Adrenal gland (tissue), 9 donors: ENCODE measurements at regions not wholly inside any gene's neighbourhood (a gene's known extent, or its start where the extent isn't known, plus 50 kb on each side); places are given as distances from the start of the nearest gene placed in this dataset.

Source experiments
- DNase-seq, 7 donors: peaks; one replicate each; pipeline ENCODE4 v3.0.0-alpha.2; 2019 to 2020
- H3K27ac ChIP-seq, 5 donors: fragments of 200-600 bp; sonication (generic) in 4 of 5; 1 replicate in 3 of 5; 2 replicates in 2 of 5; pipeline versions ENCODE4 v1.5.1 to v1.8.0; 2016 to 2020; ENCODE audit warnings: mild to moderate bottlenecking in 1 of 5
- H3K27me3 ChIP-seq: fragments of 200-600 bp; 2 replicates; pipeline ENCODE4 v1.8.0; 2021
- H3K36me3 ChIP-seq, 2 donors: fragments of 200-600 bp; replicated peaks in 1 of 2; 1 replicate in 1 of 2; 2 replicates in 1 of 2; pipeline versions ENCODE4 v1.5.1 to v1.8.0; 2018 to 2022
- H3K4me1 ChIP-seq, 2 donors: fragments of 200-600 bp; replicated peaks in 1 of 2; 1 replicate in 1 of 2; 2 replicates in 1 of 2; pipeline versions ENCODE4 v1.5.1 to v1.8.0; 2018 to 2021
- H3K4me3 ChIP-seq, 4 donors: fragments of 200-600 bp; sonication (generic) in 3 of 4; one replicate each; pipeline ENCODE4 v1.5.1; 2016 to 2018
- H3K9me3 ChIP-seq, 3 donors: fragments of 200-600 bp; sonication (generic) in 1 of 3; replicated peaks in 1 of 3; 1 replicate in 2 of 3; 2 replicates in 1 of 3; pipeline versions ENCODE4 v1.5.1 to v1.8.0; 2016 to 2021
- CTCF ChIP-seq, 6 experiments: fragments of 450-650 bp in 4 of 6; fragments of 200-600 bp in 2 of 6; sonication (generic) in 1 of 6; IDR thresholded peaks; 1 replicate in 5 of 6; 2 replicates in 1 of 6; pipeline versions ENCODE4 v1.5.1 to v1.8.0; 2016 to 2021; ENCODE audit warnings: antibody characterized with exemption in 6 of 6, mild to moderate bottlenecking in 2 of 6, moderate library complexity in 1 of 6
- POLR2A ChIP-seq, 2 donors: fragments of 450-650 bp; IDR thresholded peaks; one replicate each; pipeline ENCODE4 v1.6.1; 2017; ENCODE audit warnings: antibody characterized with exemption in 2 of 2, mild to moderate bottlenecking in 2 of 2, moderate library complexity in 1 of 2
- WGBS, 4 donors: extraction: QIAGEN DNeasy Blood & Tissue Kit in 2 of 4; methylation state at CpG; one replicate each; pipeline versions ENCODE4 v1.1.5 to v1.1.7; 2013 to 2017; 5-methylcytosine and 5-hydroxymethylcytosine counted together
- intact Hi-C, 2 donors: fragments of 100-400 bp; cut with DNase I; formaldehyde crosslinking; loops; one replicate each; pipeline versions ENCODE4 v1.14.1 to v1.15.0; 2022 to 2023
- donor health status: healthy with polysubstance abuse.
- donor health status: Bipolar disorder and iron deficiency.
- donor health status: DM: yes; HTN: yes; CAD: no.
- donor health status: DM: no; HTN: no; CAD: no.
- donor health status: DM: no; HTN: no; CAD: no.

- Histone ChIP-seq H3K4me1 (no peaks in the 10 kb centered on the region), H3K9me3 (no peaks in the 10 kb centered on the region), H3K4me3 (no peak overlapping the region), H3K27ac (no peak overlapping the region), H3K27me3 (no peaks in the 10 kb centered on the region), H3K36me3 (no peaks in the 10 kb centered on the region)
- 77 to 92% (median 90%) methylated on average over 1 of the region's 1 CpG for WGBS, 4 donors
- peak in 1 of 7 donors; percentile 11 for DNase-seq
- intact Hi-C loops: no loop called here
- TF ChIP-seq CTCF (IDR thresholded peaks at IDR 0.05): no peak
- no peak for TF ChIP-seq POLR2A (IDR thresholded peaks at IDR 0.05)
Observed at GRCh38 chr6:165263-165662, 127.0 kb upstream of the DUSP22 start.

- Histone ChIP-seq H3K4me3 (no peak overlapping the region), H3K36me3 (no peaks in the 10 kb centered on the region), H3K9me3 (no peaks in the 10 kb centered on the region), H3K27ac (no peak overlapping the region), H3K27me3 (no peaks in the 10 kb centered on the region), H3K4me1 (no peaks in the 10 kb centered on the region)
- no peak for DNase-seq
- intact Hi-C loops: no loop called here
- TF ChIP-seq CTCF (IDR thresholded peaks at IDR 0.05): no peak
- no peak for TF ChIP-seq POLR2A (IDR thresholded peaks at IDR 0.05)
Observed at GRCh38 chr6:165906-166305, 126.4 kb upstream of the DUSP22 start.

GRCh38 chr6:168865-169455 is 123.3 kb upstream of the DUSP22 start:
- Histone ChIP-seq H3K4me3 (no peak overlapping the region), H3K4me1 (no peaks in the 10 kb centered on the region), H3K27ac (no peak overlapping the region), H3K27me3 (no peaks in the 10 kb centered on the region), H3K9me3 (no peaks in the 10 kb centered on the region), H3K36me3 (no peaks in the 10 kb centered on the region)
- TF ChIP-seq CTCF (IDR thresholded peaks at IDR 0.05) (peak; percentile 39 to 69 (median 55)), POLR2A (IDR thresholded peaks at IDR 0.05) (no peak)
- intact Hi-C loops: no loop called here
- WGBS, 4 donors: 28 to 32% (median 31%) methylated on average over 3 of the region's 3 CpGs
- no peak for DNase-seq

GRCh38 chr6:174036-174435 is 118.3 kb upstream of the DUSP22 start:
- DNase-seq: no peak
- Histone ChIP-seq H3K4me3 (no peak overlapping the region), H3K4me1 (no peaks in the 10 kb centered on the region), H3K9me3 (no peaks in the 10 kb centered on the region), H3K27ac (no peak overlapping the region), H3K36me3 (no peaks in the 10 kb centered on the region), H3K27me3 (no peaks in the 10 kb centered on the region)
- WGBS, 4 donors: 89 to 100% (median 93%) methylated on average over 1 of the region's 1 CpG
- no peak for TF ChIP-seq CTCF (IDR thresholded peaks at IDR 0.05)
- TF ChIP-seq POLR2A (IDR thresholded peaks at IDR 0.05): no peak
- intact Hi-C loops: no loop called here
